ENCODE measurements at regions not wholly inside any gene's neighbourhood (a gene's known extent, or its start where the extent isn't known, plus 50 kb on each side); places are given as distances from the start of the nearest gene placed in this dataset.

DNA sequence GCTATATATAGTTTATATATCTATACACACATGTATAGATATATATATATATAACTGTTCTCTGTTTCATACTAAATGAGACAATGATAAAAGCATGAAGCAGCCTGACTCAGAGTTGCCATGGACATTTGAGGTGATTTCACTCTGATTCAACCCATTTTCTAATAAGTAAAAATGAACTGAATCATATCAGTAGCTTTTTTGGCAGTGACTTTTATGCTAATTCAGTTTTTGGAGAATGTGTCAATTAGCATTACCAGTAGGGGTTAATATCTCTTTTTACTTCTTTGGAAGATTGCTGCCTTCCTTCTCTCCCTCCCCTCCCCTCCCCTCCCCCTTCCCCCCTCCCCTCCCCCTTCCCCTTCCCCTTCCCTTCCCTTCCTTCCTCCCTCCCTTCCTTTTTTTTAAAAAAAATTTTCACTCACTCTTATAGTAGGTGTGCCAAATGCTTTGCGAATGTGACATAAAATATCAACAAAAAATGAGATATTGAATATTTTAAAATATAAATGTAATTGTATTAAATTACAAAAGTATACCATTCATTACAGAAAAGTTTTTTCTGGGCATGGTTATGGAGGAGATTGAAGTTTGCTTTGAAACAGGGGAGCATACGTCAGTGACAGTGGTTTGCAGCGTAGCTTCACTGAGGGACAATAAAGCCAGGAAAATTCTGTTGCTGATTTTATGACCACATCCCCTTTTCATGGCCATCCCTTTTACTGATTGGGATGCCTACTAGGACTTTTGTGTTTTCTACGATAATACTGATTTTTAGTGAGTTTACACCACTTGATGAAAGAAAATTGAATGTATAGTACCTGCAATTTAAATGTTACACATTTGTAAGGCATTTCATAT, 64.0 kb upstream of the KLF6 start:
- H3K27ac Mint-ChIP-seq, result no peak overlapping the region
- intact Hi-C loops (cut with micrococcal nuclease), result no loop called here
- peaks cover 36% of the 10 kb centered on the region for H3K4me1 Mint-ChIP-seq
- ChIA-PET CTCF (no interaction called here), POLR2A (interaction anchor here (0.6 to 1.9 kb wide), 5 partner anchors 13 to 202 kb away, joined by 3 to 10 read pairs (median 4); partner anchors contain the start of gene KLF6)
- TF ChIP-seq, protein P1, sequence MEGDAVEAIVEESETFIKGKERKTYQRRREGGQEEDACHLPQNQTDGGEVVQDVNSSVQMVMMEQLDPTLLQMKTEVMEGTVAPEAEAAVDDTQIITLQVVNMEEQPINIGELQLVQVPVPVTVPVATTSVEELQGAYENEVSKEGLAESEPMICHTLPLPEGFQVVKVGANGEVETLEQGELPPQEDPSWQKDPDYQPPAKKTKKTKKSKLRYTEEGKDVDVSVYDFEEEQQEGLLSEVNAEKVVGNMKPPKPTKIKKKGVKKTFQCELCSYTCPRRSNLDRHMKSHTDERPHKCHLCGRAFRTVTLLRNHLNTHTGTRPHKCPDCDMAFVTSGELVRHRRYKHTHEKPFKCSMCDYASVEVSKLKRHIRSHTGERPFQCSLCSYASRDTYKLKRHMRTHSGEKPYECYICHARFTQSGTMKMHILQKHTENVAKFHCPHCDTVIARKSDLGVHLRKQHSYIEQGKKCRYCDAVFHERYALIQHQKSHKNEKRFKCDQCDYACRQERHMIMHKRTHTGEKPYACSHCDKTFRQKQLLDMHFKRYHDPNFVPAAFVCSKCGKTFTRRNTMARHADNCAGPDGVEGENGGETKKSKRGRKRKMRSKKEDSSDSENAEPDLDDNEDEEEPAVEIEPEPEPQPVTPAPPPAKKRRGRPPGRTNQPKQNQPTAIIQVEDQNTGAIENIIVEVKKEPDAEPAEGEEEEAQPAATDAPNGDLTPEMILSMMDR (IDR thresholded peaks at IDR 0.05), result no peak
- H3K9me3 Mint-ChIP-seq, result no peaks in the 10 kb centered on the region
- ATAC-seq (ENCODE audit: low read depth), result no peak
- no peaks in the 10 kb centered on the region for H3K27me3 Mint-ChIP-seq
- no peak for DNase-seq
- no peaks in the 10 kb centered on the region for H3K36me3 Mint-ChIP-seq (ENCODE audit: low read depth)
- H3K4me3 Mint-ChIP-seq, result no peak overlapping the region

DNA sequence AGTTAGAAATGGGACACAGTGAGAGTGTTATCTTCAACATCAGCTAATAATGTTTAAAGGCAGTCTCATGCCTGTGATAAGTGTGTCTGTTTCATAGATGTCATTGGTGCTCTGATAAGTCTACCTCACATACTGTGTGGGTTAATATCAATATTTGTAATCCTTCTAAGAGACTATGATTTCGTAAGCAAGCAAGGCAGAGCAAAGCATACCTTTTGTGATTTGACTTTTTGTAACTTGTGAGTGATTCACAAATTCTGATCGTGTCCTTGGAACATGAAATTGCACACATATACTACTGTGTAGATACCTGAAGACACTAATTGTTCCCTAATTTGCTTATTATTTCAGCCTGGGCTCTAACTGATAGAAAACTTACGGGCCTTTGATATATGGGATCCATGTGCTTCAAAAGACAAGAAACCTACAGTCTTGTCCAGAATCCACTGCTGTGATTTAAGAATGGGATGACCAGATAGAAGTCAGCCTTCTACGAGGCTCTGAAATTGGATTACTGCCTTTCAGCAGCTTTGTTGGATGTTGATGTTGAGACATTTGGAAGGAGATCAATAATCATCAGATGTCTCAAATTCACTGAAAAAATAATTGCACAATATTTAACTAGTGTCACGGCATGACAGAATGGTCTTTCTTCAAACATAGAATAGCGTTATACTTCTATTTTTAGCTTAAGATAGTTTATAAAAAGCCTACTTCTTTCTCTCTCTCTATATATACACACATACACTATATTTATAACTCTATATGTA, 63.2 kb upstream of the KLF6 start:
- DNase-seq (no peak), ATAC-seq (ENCODE audit: low read depth) (no peak)
- intact Hi-C loops (cut with micrococcal nuclease), result no loop called here
- Mint-ChIP-seq H3K27ac (no peak overlapping the region), H3K9me3 (no peaks in the 10 kb centered on the region), H3K36me3 (ENCODE audit: low read depth) (no peaks in the 10 kb centered on the region), H3K4me1 (peaks cover 31% of the 10 kb centered on the region), H3K4me3 (no peak overlapping the region), H3K27me3 (no peaks in the 10 kb centered on the region)
- TF ChIP-seq, protein P1 (IDR thresholded peaks at IDR 0.05), result no peak
- ChIA-PET CTCF (no interaction called here), POLR2A (interaction anchor here (0.6 to 1.9 kb wide), 5 partner anchors 17 to 207 kb away, joined by 4 to 10 read pairs (median 5); partner anchors contain the start of gene KLF6)

DNA sequence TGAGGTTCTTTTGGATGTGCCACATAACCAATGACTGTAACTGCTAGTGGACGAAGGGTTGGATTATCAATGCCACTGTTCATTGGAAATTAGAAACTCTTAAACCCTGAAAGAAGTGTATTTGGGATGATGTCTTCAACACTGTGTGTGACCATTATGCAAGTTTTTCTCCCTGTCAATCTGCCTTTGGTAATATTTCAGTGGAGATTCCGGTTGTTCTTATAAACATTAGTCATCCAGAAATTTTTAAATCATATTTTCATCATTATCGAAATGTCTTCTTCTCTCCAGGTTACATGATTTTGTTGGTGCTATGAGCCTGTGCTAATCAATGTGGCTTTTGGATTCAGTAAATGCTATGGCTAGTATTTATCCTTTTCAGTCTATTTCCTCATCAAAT, 61.7 kb upstream of the KLF6 start:
- ChIA-PET CTCF (no interaction called here), POLR2A (interaction anchor here (0.5 to 0.7 kb wide), 2 partner anchors 26 to 285 kb away, joined by 5 read pairs; no protein-coding TSS in a partner anchor)
- TF ChIP-seq, protein P1 (IDR thresholded peaks at IDR 0.05), result no peak
- Mint-ChIP-seq H3K9me3 (no peaks in the 10 kb centered on the region), H3K4me3 (no peak overlapping the region), H3K27ac (no peak overlapping the region), H3K36me3 (ENCODE audit: low read depth) (no peaks in the 10 kb centered on the region), H3K27me3 (no peaks in the 10 kb centered on the region), H3K4me1 (peaks cover 18% of the 10 kb centered on the region)
- DNase-seq, result no peak
- ATAC-seq (ENCODE audit: low read depth), result no peak
- intact Hi-C loops (cut with micrococcal nuclease), result no loop called here

DNA sequence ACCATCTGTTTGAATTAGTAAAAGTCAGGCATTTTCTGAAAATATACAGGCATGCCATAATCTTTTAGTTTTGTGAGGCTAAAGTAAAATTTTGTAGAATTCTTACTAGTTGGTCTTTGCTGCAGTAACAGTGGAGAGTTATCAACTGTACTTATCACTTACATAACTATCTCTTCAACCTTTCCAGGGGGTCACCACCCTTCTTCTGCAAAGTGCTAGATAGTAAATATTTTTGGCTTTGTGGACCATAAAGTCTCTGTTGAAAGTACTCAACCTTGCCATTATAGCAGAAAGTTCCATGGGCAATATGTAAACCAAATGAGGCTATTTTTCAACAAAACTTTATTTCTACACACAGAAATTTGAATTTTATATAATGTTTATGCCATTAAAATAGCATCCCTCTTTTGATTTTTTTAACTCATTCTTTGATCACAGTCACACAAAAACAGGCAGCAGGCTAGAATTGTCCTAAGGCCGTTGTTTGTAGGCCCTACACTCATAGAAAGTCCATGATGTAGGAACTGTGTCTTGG, 59.5 kb upstream of the KLF6 start:
- ChIA-PET POLR2A (no interaction called here), CTCF (no interaction called here)
- H3K4me3 Mint-ChIP-seq, result no peak overlapping the region
- intact Hi-C loops (cut with micrococcal nuclease), result no loop called here
- TF ChIP-seq, protein P1 (IDR thresholded peaks at IDR 0.05), result no peak
- H3K27ac Mint-ChIP-seq, result no peak overlapping the region
- H3K9me3 Mint-ChIP-seq, result no peaks in the 10 kb centered on the region
- no peaks in the 10 kb centered on the region for H3K36me3 Mint-ChIP-seq (ENCODE audit: low read depth)
- ATAC-seq (ENCODE audit: low read depth) (no peak), DNase-seq (no peak)
- no peaks in the 10 kb centered on the region for H3K27me3 Mint-ChIP-seq
- peaks cover under 1% of the 10 kb centered on the region for H3K4me1 Mint-ChIP-seq
